Activated B cell treated with CpG ODN at 0.5 μM for 24 hours (primary cell): ENCODE measurements at regions not wholly inside any gene's neighbourhood (a gene's known extent, or its start where the extent isn't known, plus 50 kb on each side); places are given as distances from the start of the nearest gene placed in this dataset.

Experiments
- ATAC-seq: fragments of 200-7000 bp; cut with Tn5 transposase; one replicate; pipeline ENCODE4 v1.10.0; 2021; ENCODE audit warnings: low read depth, mild to moderate bottlenecking, moderate library complexity
- CTCF ChIA-PET: fragments of 350-600 bp; sonication (Branson Sonifier 250); formaldehyde crosslinking; loops from one replicate; lab custom pipeline; 2021; ENCODE audit warnings: antibody characterized with exemption; lab: Charles Lee
- POLR2A ChIA-PET: fragments of 350-600 bp; sonication (Branson Sonifier 250); formaldehyde crosslinking; loops from one replicate; lab custom pipeline; 2021; ENCODE audit warnings: antibody characterized with exemption; lab: Charles Lee
- DNase-seq: peaks from one replicate; pipeline ENCODE4 v3.0.0; 2022
- H3K27ac Mint-ChIP-seq: one replicate; pipeline ENCODE4 v1.8.0; 2020; ENCODE audit warnings: mixed read lengths
- H3K27me3 Mint-ChIP-seq: one replicate; pipeline ENCODE4 v1.8.0; 2021; ENCODE audit warnings: mixed read lengths
- H3K36me3 Mint-ChIP-seq: one replicate; pipeline ENCODE4 v1.8.0; 2021; ENCODE audit warnings: low read depth, mixed read lengths
- H3K4me1 Mint-ChIP-seq: one replicate; pipeline ENCODE4 v1.8.0; 2021; ENCODE audit warnings: mixed read lengths
- H3K4me3 Mint-ChIP-seq: one replicate; pipeline ENCODE4 v1.8.0; 2020; ENCODE audit warnings: mild to moderate bottlenecking, mixed read lengths
- H3K9me3 Mint-ChIP-seq: one replicate; pipeline ENCODE4 v1.8.0; 2020; ENCODE audit warnings: mixed read lengths
- CTCF ChIP-seq: fragments of 200-600 bp; IDR thresholded peaks from one replicate; pipeline ENCODE4 v1.8.0; 2022; ENCODE audit warnings: antibody characterized with exemption, mild to moderate bottlenecking
- intact Hi-C: fragments of 100-400 bp; cut with micrococcal nuclease; formaldehyde crosslinking; loops from one replicate; pipeline ENCODE4 v1.15.1; 2024

- H3K36me3 Mint-ChIP-seq: no peaks in the 10 kb centered on the region
- H3K4me3 Mint-ChIP-seq: no peak overlapping the region
- intact Hi-C loops: no loop called here
- no peak for ATAC-seq
- peaks cover 4% of the 10 kb centered on the region for H3K9me3 Mint-ChIP-seq
- ChIA-PET POLR2A (no interaction called here), CTCF (no interaction called here)
- peaks cover 4% of the 10 kb centered on the region for H3K27me3 Mint-ChIP-seq
- no peak overlapping the region for H3K27ac Mint-ChIP-seq
- DNase-seq: no peak
- no peak for TF ChIP-seq CTCF
- no peaks in the 10 kb centered on the region for H3K4me1 Mint-ChIP-seq
These were observed 168.8 kb upstream of the PPP2R2D start for GRCh38 chr10:131731780-131732630.

DNA sequence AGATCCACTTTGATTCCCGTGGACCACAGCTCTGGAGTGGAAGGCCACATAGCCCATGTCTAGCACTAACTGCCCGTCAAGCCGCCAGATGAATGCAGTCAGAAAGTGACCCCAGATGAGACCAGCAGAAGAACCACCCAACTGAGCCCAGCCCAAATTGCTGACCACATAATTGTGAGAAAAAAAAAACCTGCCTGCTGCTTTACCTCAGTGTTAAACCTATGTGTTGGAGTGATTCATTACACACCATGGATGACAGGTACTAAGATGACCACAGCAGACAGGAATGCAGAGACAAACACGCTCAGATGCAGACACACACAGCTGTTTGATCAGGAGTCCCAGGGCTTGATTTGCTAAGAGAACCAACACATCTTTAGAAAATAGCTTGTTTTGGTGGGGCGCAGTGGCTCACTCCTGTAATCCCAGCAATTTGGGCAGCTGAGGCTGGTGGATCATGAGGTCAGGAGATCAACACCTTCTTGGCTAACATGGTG is 168.1 kb upstream of the PPP2R2D start:
- ChIA-PET POLR2A (no interaction called here), CTCF (no interaction called here)
- Mint-ChIP-seq H3K27me3 (no peaks in the 10 kb centered on the region), H3K4me3 (no peak overlapping the region), H3K4me1 (no peaks in the 10 kb centered on the region), H3K36me3 (no peaks in the 10 kb centered on the region), H3K27ac (no peak overlapping the region), H3K9me3 (peaks cover 4% of the 10 kb centered on the region)
- ATAC-seq (no peak), DNase-seq (no peak)
- no peak for TF ChIP-seq CTCF
- intact Hi-C loops: no loop called here

GRCh38 chr10:131733596-131733995 is 167.2 kb upstream of the PPP2R2D start:
- Mint-ChIP-seq H3K36me3 (no peaks in the 10 kb centered on the region), H3K4me1 (no peaks in the 10 kb centered on the region), H3K9me3 (peaks cover 4% of the 10 kb centered on the region), H3K27me3 (no peaks in the 10 kb centered on the region), H3K4me3 (no peak overlapping the region), H3K27ac (no peak overlapping the region)
- ATAC-seq: no peak
- CTCF ChIA-PET: no interaction called here
- POLR2A ChIA-PET: no interaction called here
- TF ChIP-seq CTCF: no peak
- intact Hi-C loops: no loop called here
- no peak for DNase-seq

DNA sequence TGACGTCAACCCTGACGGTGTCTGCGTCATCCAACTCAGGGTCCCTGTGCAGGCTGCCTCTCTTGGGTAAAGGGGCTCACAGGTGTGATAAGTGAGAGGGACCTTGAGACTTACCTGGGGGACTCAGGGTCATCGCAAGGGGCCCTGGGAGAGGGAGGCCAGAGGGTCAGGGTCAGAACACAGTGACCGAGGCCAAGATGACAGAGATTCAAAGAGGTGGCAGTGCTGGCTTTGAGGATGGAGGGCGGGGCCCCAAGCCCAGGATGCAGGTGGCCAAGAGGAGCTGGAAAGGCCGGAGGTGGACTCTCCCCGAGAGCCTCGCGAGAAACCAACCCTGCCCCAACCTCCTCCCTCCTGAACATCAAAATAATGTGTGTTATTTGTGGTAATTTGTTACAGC is 165.2 kb upstream of the PPP2R2D start:
- Mint-ChIP-seq H3K4me3 (no peak overlapping the region), H3K27ac (no peak overlapping the region), H3K36me3 (no peaks in the 10 kb centered on the region), H3K4me1 (peaks cover 6% of the 10 kb centered on the region), H3K9me3 (peaks cover 4% of the 10 kb centered on the region), H3K27me3 (no peaks in the 10 kb centered on the region)
- intact Hi-C loops: no loop called here
- ATAC-seq: no peak
- TF ChIP-seq CTCF: no peak
- no peak for DNase-seq
- CTCF ChIA-PET: no interaction called here
- POLR2A ChIA-PET: no interaction called here

DNA sequence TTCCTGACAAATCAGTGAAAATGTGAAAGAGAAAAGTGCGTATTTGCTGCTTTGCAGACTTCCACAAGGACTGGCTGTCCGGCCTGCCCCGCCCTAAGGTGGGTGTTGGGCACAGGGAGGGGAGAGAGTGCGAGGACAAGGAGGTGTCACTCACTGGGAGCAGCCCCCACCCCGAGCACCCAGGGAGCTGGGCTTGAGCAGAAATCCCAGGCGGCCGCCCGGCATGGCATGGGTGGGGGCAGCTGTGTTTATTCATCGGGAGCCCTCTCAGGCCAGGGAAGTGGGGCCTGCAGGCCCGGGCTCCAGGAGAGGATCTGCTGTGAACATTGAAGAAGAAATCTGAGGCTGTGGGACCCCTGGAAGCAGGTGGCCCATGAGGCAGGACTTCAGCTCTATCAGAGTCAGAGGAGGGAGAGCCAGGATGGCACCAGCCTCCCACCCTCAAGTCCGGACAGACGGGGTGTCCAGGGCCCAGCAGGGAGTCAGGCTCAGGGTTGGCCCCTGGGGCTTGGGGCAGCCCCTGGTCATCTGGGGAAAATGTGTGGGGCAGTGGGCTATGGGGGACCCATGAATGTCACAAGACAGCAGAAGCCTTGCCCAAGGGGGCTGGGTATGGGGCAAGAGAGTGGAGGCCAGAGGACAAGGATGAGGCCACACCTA is 164.4 kb upstream of the PPP2R2D start:
- no peak overlapping the region for H3K4me3 Mint-ChIP-seq
- H3K9me3 Mint-ChIP-seq: peaks cover 4% of the 10 kb centered on the region
- TF ChIP-seq CTCF: no peak
- peaks cover 6% of the 10 kb centered on the region for H3K4me1 Mint-ChIP-seq
- H3K36me3 Mint-ChIP-seq: no peaks in the 10 kb centered on the region
- DNase-seq (no peak), ATAC-seq (no peak)
- intact Hi-C loops: no loop called here
- no peaks in the 10 kb centered on the region for H3K27me3 Mint-ChIP-seq
- H3K27ac Mint-ChIP-seq: no peak overlapping the region
- POLR2A ChIA-PET: no interaction called here
- CTCF ChIA-PET: no interaction called here
